HepG2 (cell line): ENCODE measurements at regions not wholly inside any gene's neighbourhood (a gene's known extent, or its start where the extent isn't known, plus 50 kb on each side); places are given as distances from the start of the nearest gene placed in this dataset.

Experiments
- ATAC-seq: fragments of 200-7000 bp; cut with Tn5 transposase; 3 replicates; pipeline ENCODE4 v1.9.1; 2020; ENCODE audit warnings: mild to moderate bottlenecking, moderate library complexity
- BruUV-seq: library from RNA; stranded (reverse); fragments of 400-500 nt; replicated peaks from 2 replicates; lab custom pipeline; 2021; lab: Mats Ljungman, UMichigan
- CTCF ChIA-PET: fragments of 300-600 bp; formaldehyde crosslinking; extraction: SDS; loops from one replicate; lab custom pipeline; 2021; ENCODE audit warnings: low total read pairs, inconsistent platforms, low intra/inter-chr PET ratio; lab: Yijun Ruan, JAX
- POLR2A ChIA-PET: fragments of 350-600 bp; sonication (Branson Sonifier 250); formaldehyde crosslinking; loops from one replicate; lab custom pipeline; 2020; ENCODE audit warnings: antibody characterized with exemption, inconsistent platforms; lab: Yijun Ruan, JAX
- DNase-seq: peaks from one replicate; pipeline ENCODE4 v3.0.0-alpha.2; 2015; ENCODE audit warnings: low spot score
- FAIRE-seq: peaks from 3 replicates; lab custom pipeline; 2011; peaks lifted over from hg19 to GRCh38; lab: Jason Lieb, UNC
- H2AFZ ChIP-seq: one replicate; pipeline ENCODE4 v1.6.1; 2011; ENCODE audit warnings: low read length, inconsistent platforms
- H3K27ac ChIP-seq: fragments of 300-600 bp; 3 replicates; pipeline ENCODE4 v1.8.0; 2011; ENCODE audit warnings: mixed run types, mild to moderate bottlenecking, mixed read lengths, low read length, inconsistent platforms; ENCODE audit not compliant: insufficient read depth; ENCODE audit errors: extremely low read length
- H3K27me3 ChIP-seq, 2 experiments: fragments of 200-600 bp in 1 of 2; 2 replicates in 1 of 2; 3 replicates in 1 of 2; pipeline versions ENCODE4 v1.6.0 to v1.8.0; 2011; ENCODE audit warnings: low read length in 2 of 2, mild to moderate bottlenecking in 2 of 2, moderate library complexity in 2 of 2, inconsistent platforms in 1 of 2; ENCODE audit not compliant: insufficient read depth in 2 of 2, control insufficient read depth in 1 of 2
- H3K36me3 ChIP-seq, 2 experiments: fragments of 200-600 bp in 1 of 2; replicated peaks in 1 of 2; 2 replicates in 1 of 2; 3 replicates in 1 of 2; pipeline versions ENCODE4 v1.5.1 to v1.8.0; 2011; ENCODE audit warnings: low read length in 2 of 2, inconsistent platforms in 1 of 2; ENCODE audit not compliant: insufficient read depth in 2 of 2, control insufficient read depth in 1 of 2
- H3K4me1 ChIP-seq: 2 replicates; pipeline ENCODE4 v1.5.1; 2012; ENCODE audit warnings: low read length, inconsistent platforms; ENCODE audit not compliant: insufficient read depth
- H3K4me2 ChIP-seq: 2 replicates; pipeline ENCODE4 v1.6.0; 2011; ENCODE audit warnings: low read depth, low read length, inconsistent platforms
- H3K4me3 ChIP-seq, 3 experiments: fragments of 200-600 bp in 1 of 3; sonication (generic), shearing (Covaris generic) in 1 of 3; replicated peaks in 1 of 3; 2 replicates each; pipeline ENCODE4 v1.5.1; 2011 to 2016; ENCODE audit warnings: low read length in 3 of 3, inconsistent platforms in 2 of 3, low read depth in 2 of 3, mild to moderate bottlenecking in 2 of 3, control low read depth in 1 of 3, mixed read lengths in 1 of 3; ENCODE audit not compliant: insufficient read depth in 1 of 3
- H3K79me2 ChIP-seq: one replicate; pipeline ENCODE4 v1.6.1; 2011; ENCODE audit warnings: low read length, inconsistent platforms; ENCODE audit not compliant: insufficient read depth
- H3K9ac ChIP-seq: 2 replicates; pipeline ENCODE4 v1.6.0; 2011; ENCODE audit warnings: mild to moderate bottlenecking, low read depth, low read length, inconsistent platforms; ENCODE audit not compliant: insufficient read depth
- H3K9me3 ChIP-seq: 2 replicates; pipeline ENCODE4 v1.5.1; 2012; ENCODE audit warnings: mild to moderate bottlenecking, low read length
- H4K20me1 ChIP-seq: 2 replicates; pipeline ENCODE4 v1.6.0; 2011; ENCODE audit warnings: inconsistent platforms, mild to moderate bottlenecking, low read length, moderate library complexity; ENCODE audit not compliant: insufficient read depth
- CENPBD1 ChIP-seq: sonication (generic); formaldehyde crosslinking; IDR thresholded peaks from 2 replicates; pipeline ENCODE4 v1.8.0; 2022; ENCODE audit warnings: missing genetic modification reagents, low read depth, mild to moderate bottlenecking, borderline replicate concordance
- HMG20A ChIP-seq: IDR thresholded peaks from 2 replicates; pipeline ENCODE4 v1.6.1; 2016; ENCODE audit warnings: borderline replicate concordance
- KDM4B ChIP-seq: sonication (generic); formaldehyde crosslinking; IDR thresholded peaks from 2 replicates; pipeline ENCODE4 v1.4.0; 2020; ENCODE audit warnings: missing genetic modification reagents
- NR0B2 ChIP-seq: sonication (generic); formaldehyde crosslinking; IDR thresholded peaks from 2 replicates; pipeline ENCODE4 v1.4.0; 2020; ENCODE audit warnings: mild to moderate bottlenecking, missing genetic modification reagents
- NR2F2 ChIP-seq: IDR thresholded peaks from 2 replicates; pipeline ENCODE4 v1.6.1; 2012; ENCODE audit warnings: low read depth, inconsistent platforms, borderline replicate concordance
- PRDM4 ChIP-seq: sonication (generic); formaldehyde crosslinking; IDR thresholded peaks from 2 replicates; pipeline ENCODE4 v1.9.0; 2021; ENCODE audit warnings: missing genetic modification reagents, borderline replicate concordance
- ZBTB3 ChIP-seq: sonication (generic); formaldehyde crosslinking; IDR thresholded peaks from 2 replicates; pipeline ENCODE4 v1.4.0; 2020; ENCODE audit warnings: low read depth, mild to moderate bottlenecking, moderate library complexity, missing genetic modification reagents, borderline replicate concordance
- ZNF275 ChIP-seq: sonication (generic); formaldehyde crosslinking; IDR thresholded peaks from 2 replicates; pipeline ENCODE4 v1.8.0; 2022; ENCODE audit warnings: missing genetic modification reagents, mild to moderate bottlenecking, inconsistent platforms, borderline replicate concordance
- ZNF510 ChIP-seq: sonication (generic); formaldehyde crosslinking; IDR thresholded peaks from 2 replicates; pipeline ENCODE4 v1.4.0; 2020; ENCODE audit warnings: low read depth, mild to moderate bottlenecking, missing genetic modification reagents
- ZNF672 ChIP-seq: sonication (generic); formaldehyde crosslinking; IDR thresholded peaks from 2 replicates; pipeline ENCODE4 v1.8.1; 2022; ENCODE audit warnings: missing genetic modification reagents
- ZNF737 ChIP-seq: sonication (generic); formaldehyde crosslinking; IDR thresholded peaks from 2 replicates; pipeline ENCODE4 v1.5.0; 2020; ENCODE audit warnings: missing genetic modification reagents, mild to moderate bottlenecking, borderline replicate concordance
- ZSCAN31 ChIP-seq: sonication (generic); formaldehyde crosslinking; IDR thresholded peaks from 2 replicates; pipeline ENCODE4 v1.5.0; 2020; ENCODE audit warnings: low read depth, mild to moderate bottlenecking, missing genetic modification reagents
- WGBS: methylation state at CpG from one replicate; pipeline ENCODE4 v1.1.6; 2017; ENCODE audit warnings: low lambda C conversion rate; 5-methylcytosine and 5-hydroxymethylcytosine counted together
- in situ Hi-C: cut with HindIII; loops from 2 replicates; pipeline ENCODE4 v1.10.0; 2017; ENCODE audit warnings: low pct_unique_long_range_greater_than_20kb; ENCODE audit not compliant: extremely low pct_ligation_motif_present
- intact Hi-C: fragments of 100-400 bp; cut with micrococcal nuclease; formaldehyde crosslinking; loops from one replicate; pipeline ENCODE4 v1.10.0; 2022; ENCODE audit not compliant: unreplicated experiment

GRCh38 chr6:168884646-168885086 is 369.0 kb downstream of the THBS2 start (continued):
- TF ChIP-seq PRDM4 (CRISPR knock-in tag) (no peak), ZSCAN31 (CRISPR knock-in tag) (0 out of 2 replicates have a peak, but pooled peaks have one; percentile 35), NR0B2 (peak; percentile 83), ZNF510 (no peak), ZNF672 (CRISPR knock-in tag) (no peak), HMG20A (CRISPR knock-in tag) (no peak)
- TF ChIP-seq, all 625 proteins: peak for 100

- ChIA-PET CTCF (interaction anchor here (1.2 to 2.8 kb wide), 2 partner anchors 514 to 733 kb away, joined by 6 to 42 read pairs; no protein-coding TSS in a partner anchor), POLR2A (no interaction called here)
- H3K9me3 ChIP-seq = no peaks in the 10 kb centered on the region
- no peak overlapping the region for H2AFZ ChIP-seq
- no peak overlapping the region for H3K4me2 ChIP-seq
- no peaks in the 10 kb centered on the region for H3K79me2 ChIP-seq
- FAIRE-seq (no peak), ATAC-seq (no peak), DNase-seq (no peak)
- no peaks in the 10 kb centered on the region for H3K36me3 ChIP-seq
- no peak overlapping the region for H3K9ac ChIP-seq
- intact Hi-C loops = loop anchor here (10.0 kb wide), 1 partner anchor 729 kb away; no protein-coding TSS in a partner anchor
- WGBS = 66% methylated on average over 21 of the region's 21 CpGs
- no peaks in the 10 kb centered on the region; the same call in 1 of the 2 replicates for H4K20me1 ChIP-seq
- no TSS peak for BruUV-seq
- no peak overlapping the region for H3K27ac ChIP-seq
- peaks cover 6 to 77% of the 10 kb centered on the region in 2 experiments; a peak in 4 of 5 replicates for H3K27me3 ChIP-seq
- in situ Hi-C loops = loop anchor here (10.0 kb wide), 1 partner anchor 729 kb away; no protein-coding TSS in a partner anchor
- TF ChIP-seq KDM4B (CRISPR knock-in tag) (no peak), ZBTB3 (CRISPR knock-in tag) (no peak), NR2F2 (no peak), ZNF737 (no peak), ZNF275 (CRISPR knock-in tag) (0 out of 2 replicates have a peak, but pooled peaks have one; percentile 33), CENPBD1 (CRISPR knock-in tag) (0 out of 2 replicates have a peak, but pooled peaks have one; percentile 16)
- H3K4me1 ChIP-seq = 0 out of 2 replicates have a peak, but pooled peaks cover 4% of the 10 kb centered on the region
- H3K4me3 ChIP-seq = no peak overlapping the region
Measured at GRCh38 chr6:168884050-168884645, 369.5 kb downstream of the THBS2 start.
